Muscle layer of duodenum (tissue), 2 donors: ENCODE measurements at regions not wholly inside any gene's neighbourhood (a gene's known extent, or its start where the extent isn't known, plus 50 kb on each side); places are given as distances from the start of the nearest gene placed in this dataset.
"Not testable (repeated sequence)": the region's sequence is repeated elsewhere in the genome, so short reads cannot be mapped to it uniquely, and the experiment has no call there.

Experiments used
- H3K27ac ChIP-seq: one replicate; pipeline ENCODE4 v1.7.0; 2013; ENCODE audit warnings: mild to moderate bottlenecking, low read length
- H3K27me3 ChIP-seq: one replicate; pipeline ENCODE4 v1.7.0; 2013; ENCODE audit warnings: low read depth, mild to moderate bottlenecking, control low read depth, low read length
- H3K36me3 ChIP-seq, 2 donors: one replicate each; pipeline ENCODE4 v1.7.0; 2013; ENCODE audit warnings: low read length in 2 of 2, control low read depth in 1 of 2, mild to moderate bottlenecking in 1 of 2; ENCODE audit not compliant: insufficient read depth in 2 of 2, control insufficient read depth in 1 of 2
- H3K4me1 ChIP-seq, 2 donors: one replicate each; pipeline ENCODE4 v1.7.0; 2013; ENCODE audit warnings: low read length in 2 of 2, mild to moderate bottlenecking in 2 of 2, control low read depth in 1 of 2, moderate library complexity in 1 of 2; ENCODE audit not compliant: insufficient read depth in 2 of 2, control insufficient read depth in 1 of 2
- H3K4me3 ChIP-seq, 2 donors: one replicate each; pipeline ENCODE4 v1.7.0; 2013; ENCODE audit warnings: low read length in 2 of 2, low read depth in 1 of 2, mild to moderate bottlenecking in 1 of 2
- H3K9me3 ChIP-seq, 2 donors: one replicate each; pipeline ENCODE4 v1.7.0; 2013; ENCODE audit warnings: low read length in 2 of 2, control low read depth in 1 of 2, mild to moderate bottlenecking in 1 of 2; ENCODE audit not compliant: control insufficient read depth in 1 of 2
- donor health status: healthy.

GRCh38 chr7:26989897-26990670 lies 105.7 kb downstream of the HOXA1 start:
- no peaks in the 10 kb centered on the region for H3K4me1 ChIP-seq
- no peaks in the 10 kb centered on the region for H3K9me3 ChIP-seq
- no peaks in the 10 kb centered on the region for H3K27me3 ChIP-seq
- H3K36me3 ChIP-seq: no peaks in the 10 kb centered on the region
- H3K4me3 ChIP-seq: no peak overlapping the region
- no peak overlapping the region for H3K27ac ChIP-seq

GRCh38 chr7:26988836-26989374 lies 106.9 kb downstream of the HOXA1 start:
- H3K27ac ChIP-seq: no peak overlapping the region
- H3K9me3 ChIP-seq: no peaks in the 10 kb centered on the region
- no peaks in the 10 kb centered on the region for H3K4me1 ChIP-seq
- H3K27me3 ChIP-seq: no peaks in the 10 kb centered on the region
- H3K4me3 ChIP-seq: no peak overlapping the region
- H3K36me3 ChIP-seq: no peaks in the 10 kb centered on the region

GRCh38 chr7:26987338-26987737 lies 108.5 kb downstream of the HOXA1 start:
- no peak overlapping the region for H3K27ac ChIP-seq
- no peaks in the 10 kb centered on the region for H3K9me3 ChIP-seq
- H3K27me3 ChIP-seq: no peaks in the 10 kb centered on the region
- no peak overlapping the region for H3K4me3 ChIP-seq
- H3K4me1 ChIP-seq: no peaks in the 10 kb centered on the region
- H3K36me3 ChIP-seq: no peaks in the 10 kb centered on the region

GRCh38 chr7:26978146-26978545 lies 113.8 kb upstream of the SKAP2 start:
- no peak overlapping the region for H3K27ac ChIP-seq
- no peaks in the 10 kb centered on the region for H3K36me3 ChIP-seq
- no peaks in the 10 kb centered on the region for H3K27me3 ChIP-seq
- no peak overlapping the region for H3K4me3 ChIP-seq
- H3K4me1 ChIP-seq: no peaks in the 10 kb centered on the region
- peaks cover 0 to 8% of the 10 kb centered on the region in 2 donors for H3K9me3 ChIP-seq

- H3K36me3 ChIP-seq: no peaks in the 10 kb centered on the region
- no peak overlapping the region for H3K4me3 ChIP-seq
- H3K27ac ChIP-seq: no peak overlapping the region
- H3K4me1 ChIP-seq: no peaks in the 10 kb centered on the region
- H3K9me3 ChIP-seq: peaks cover 3 to 21% of the 10 kb centered on the region in 2 donors
- no peaks in the 10 kb centered on the region for H3K27me3 ChIP-seq
Observed at GRCh38 chr7:26976840-26977239, 112.5 kb upstream of the SKAP2 start.

- not testable (repeated sequence) for H3K36me3 ChIP-seq, H3K27ac ChIP-seq, H3K4me1 ChIP-seq, H3K27me3 ChIP-seq, H3K4me3 ChIP-seq
- H3K9me3 ChIP-seq: peaks cover 7 to 27% of the 10 kb centered on the region in 2 donors
Observed at GRCh38 chr7:26971924-26972323, 107.5 kb upstream of the SKAP2 start.

- H3K27me3 ChIP-seq: no peaks in the 10 kb centered on the region
- H3K9me3 ChIP-seq: no peaks in the 10 kb centered on the region
- no peak overlapping the region for H3K4me3 ChIP-seq
- no peaks in the 10 kb centered on the region for H3K4me1 ChIP-seq
- no peak overlapping the region for H3K27ac ChIP-seq
- no peaks in the 10 kb centered on the region for H3K36me3 ChIP-seq
Observed at GRCh38 chr7:26965724-26966123, 101.3 kb upstream of the SKAP2 start.

GRCh38 chr7:26964156-26964808 lies 99.9 kb upstream of the SKAP2 start:
- Histone ChIP-seq H3K27ac (no peak overlapping the region), H3K27me3 (no peaks in the 10 kb centered on the region), H3K9me3 (no peaks in the 10 kb centered on the region), H3K4me3 (no peak overlapping the region), H3K4me1 (no peaks in the 10 kb centered on the region), H3K36me3 (no peaks in the 10 kb centered on the region)

GRCh38 chr7:26959290-26959689 lies 94.9 kb upstream of the SKAP2 start:
- no peak overlapping the region for H3K27ac ChIP-seq
- H3K27me3 ChIP-seq: no peaks in the 10 kb centered on the region
- H3K4me3 ChIP-seq: no peak overlapping the region
- no peaks in the 10 kb centered on the region for H3K4me1 ChIP-seq
- H3K36me3 ChIP-seq: no peaks in the 10 kb centered on the region
- no peaks in the 10 kb centered on the region for H3K9me3 ChIP-seq

GRCh38 chr7:26958834-26959233 lies 94.4 kb upstream of the SKAP2 start:
- Histone ChIP-seq H3K36me3 (no peaks in the 10 kb centered on the region), H3K4me3 (no peak overlapping the region), H3K27ac (no peak overlapping the region), H3K9me3 (no peaks in the 10 kb centered on the region), H3K4me1 (no peaks in the 10 kb centered on the region), H3K27me3 (no peaks in the 10 kb centered on the region)

- Histone ChIP-seq H3K4me1 (no peaks in the 10 kb centered on the region), H3K27me3 (no peaks in the 10 kb centered on the region), H3K9me3 (no peaks in the 10 kb centered on the region), H3K36me3 (no peaks in the 10 kb centered on the region), H3K27ac (no peak overlapping the region), H3K4me3 (no peak overlapping the region)
Observed at GRCh38 chr7:26955516-26955915, 91.1 kb upstream of the SKAP2 start.
